ENCODE measurements at regions not wholly inside any gene's neighbourhood (a gene's known extent, or its start where the extent isn't known, plus 50 kb on each side); places are given as distances from the start of the nearest gene placed in this dataset.

DNA sequence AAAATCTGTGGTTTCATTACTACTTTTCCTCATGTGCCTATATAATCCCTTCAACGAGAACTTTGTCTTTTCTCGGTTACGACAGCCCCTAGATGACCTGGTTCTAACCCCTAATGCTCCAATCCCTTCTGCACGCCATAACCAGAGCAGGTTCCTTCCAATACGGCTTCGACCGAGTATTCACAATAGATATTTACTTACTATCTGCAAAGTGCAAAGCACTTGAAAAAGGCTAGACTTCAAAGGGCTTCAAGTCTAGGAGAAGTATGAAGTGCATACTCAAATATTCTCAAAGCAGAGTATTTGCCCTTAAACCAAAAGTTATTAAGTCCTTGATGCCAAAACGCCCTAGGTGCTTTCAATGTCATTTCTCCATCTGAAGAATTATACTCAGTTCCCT lies 63.4 kb upstream of the NHSL1 start:
- TF ChIP-seq, protein P1, sequence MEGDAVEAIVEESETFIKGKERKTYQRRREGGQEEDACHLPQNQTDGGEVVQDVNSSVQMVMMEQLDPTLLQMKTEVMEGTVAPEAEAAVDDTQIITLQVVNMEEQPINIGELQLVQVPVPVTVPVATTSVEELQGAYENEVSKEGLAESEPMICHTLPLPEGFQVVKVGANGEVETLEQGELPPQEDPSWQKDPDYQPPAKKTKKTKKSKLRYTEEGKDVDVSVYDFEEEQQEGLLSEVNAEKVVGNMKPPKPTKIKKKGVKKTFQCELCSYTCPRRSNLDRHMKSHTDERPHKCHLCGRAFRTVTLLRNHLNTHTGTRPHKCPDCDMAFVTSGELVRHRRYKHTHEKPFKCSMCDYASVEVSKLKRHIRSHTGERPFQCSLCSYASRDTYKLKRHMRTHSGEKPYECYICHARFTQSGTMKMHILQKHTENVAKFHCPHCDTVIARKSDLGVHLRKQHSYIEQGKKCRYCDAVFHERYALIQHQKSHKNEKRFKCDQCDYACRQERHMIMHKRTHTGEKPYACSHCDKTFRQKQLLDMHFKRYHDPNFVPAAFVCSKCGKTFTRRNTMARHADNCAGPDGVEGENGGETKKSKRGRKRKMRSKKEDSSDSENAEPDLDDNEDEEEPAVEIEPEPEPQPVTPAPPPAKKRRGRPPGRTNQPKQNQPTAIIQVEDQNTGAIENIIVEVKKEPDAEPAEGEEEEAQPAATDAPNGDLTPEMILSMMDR (IDR thresholded peaks at IDR 0.05), result no peak
- peaks cover 2% of the 10 kb centered on the region for H3K4me1 Mint-ChIP-seq
- H3K27ac Mint-ChIP-seq, result no peak overlapping the region
- peaks cover 22% of the 10 kb centered on the region for H3K36me3 Mint-ChIP-seq (ENCODE audit: low read depth)
- DNase-seq, result no peak
- peaks cover 5% of the 10 kb centered on the region for H3K27me3 Mint-ChIP-seq (ENCODE audit: low read depth, poor library complexity)
- H3K9me3 Mint-ChIP-seq, result peaks cover 19% of the 10 kb centered on the region
- no peak overlapping the region for H3K4me3 Mint-ChIP-seq

DNA sequence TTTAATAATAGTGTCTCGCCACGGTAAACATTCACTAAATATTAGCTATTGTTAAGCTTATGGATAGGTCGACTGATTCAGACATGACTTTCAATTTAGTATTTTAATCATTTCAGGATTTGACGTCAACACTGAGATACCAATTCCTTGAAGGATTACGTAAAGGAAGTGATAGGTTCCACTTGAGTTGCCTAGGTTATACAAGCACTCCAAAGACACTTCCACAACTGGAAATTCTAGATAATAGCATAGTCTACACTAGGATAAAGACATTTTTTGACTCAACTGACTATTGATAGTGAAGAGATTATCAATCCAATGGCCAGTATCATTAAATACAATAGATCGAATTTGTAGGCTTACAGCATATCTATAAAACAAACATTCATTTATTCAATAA lies 63.9 kb upstream of the NHSL1 start:
- peaks cover 22% of the 10 kb centered on the region for H3K36me3 Mint-ChIP-seq (ENCODE audit: low read depth)
- DNase-seq, result no peak
- peaks cover 8% of the 10 kb centered on the region for H3K4me1 Mint-ChIP-seq
- H3K9me3 Mint-ChIP-seq, result peaks cover 19% of the 10 kb centered on the region
- H3K4me3 Mint-ChIP-seq, result no peak overlapping the region
- TF ChIP-seq, protein P1 (IDR thresholded peaks at IDR 0.05), result no peak
- peaks cover 5% of the 10 kb centered on the region for H3K27me3 Mint-ChIP-seq (ENCODE audit: low read depth, poor library complexity)
- no peak overlapping the region for H3K27ac Mint-ChIP-seq

DNA sequence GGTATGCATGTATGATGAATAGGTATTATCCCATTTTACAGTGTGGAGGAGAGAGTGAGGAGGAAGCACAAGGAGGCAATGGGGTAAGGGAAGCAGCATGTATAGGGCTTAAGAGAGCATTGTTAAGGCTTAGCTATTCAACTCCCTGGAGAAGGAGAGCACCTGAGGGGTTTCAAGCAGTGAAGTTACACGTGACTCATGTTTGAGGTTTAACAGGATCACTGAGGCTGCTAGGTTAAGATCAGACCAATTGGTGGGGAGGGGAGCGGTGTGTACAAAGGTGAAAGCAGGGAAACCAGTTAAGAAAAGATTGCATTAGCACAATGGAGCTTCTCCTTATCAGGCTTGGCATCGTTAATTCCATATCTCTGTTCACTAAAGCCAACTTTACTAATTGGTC lies 64.4 kb upstream of the NHSL1 start:
- DNase-seq, result no peak
- TF ChIP-seq, protein P1 (IDR thresholded peaks at IDR 0.05), result no peak
- Mint-ChIP-seq H3K27ac (peak overlapping the region; percentile 33), H3K9me3 (peaks cover 19% of the 10 kb centered on the region), H3K4me3 (no peak overlapping the region), H3K4me1 (peaks cover 9% of the 10 kb centered on the region), H3K27me3 (ENCODE audit: low read depth, poor library complexity) (peaks cover 5% of the 10 kb centered on the region), H3K36me3 (ENCODE audit: low read depth) (peaks cover 22% of the 10 kb centered on the region)

DNA sequence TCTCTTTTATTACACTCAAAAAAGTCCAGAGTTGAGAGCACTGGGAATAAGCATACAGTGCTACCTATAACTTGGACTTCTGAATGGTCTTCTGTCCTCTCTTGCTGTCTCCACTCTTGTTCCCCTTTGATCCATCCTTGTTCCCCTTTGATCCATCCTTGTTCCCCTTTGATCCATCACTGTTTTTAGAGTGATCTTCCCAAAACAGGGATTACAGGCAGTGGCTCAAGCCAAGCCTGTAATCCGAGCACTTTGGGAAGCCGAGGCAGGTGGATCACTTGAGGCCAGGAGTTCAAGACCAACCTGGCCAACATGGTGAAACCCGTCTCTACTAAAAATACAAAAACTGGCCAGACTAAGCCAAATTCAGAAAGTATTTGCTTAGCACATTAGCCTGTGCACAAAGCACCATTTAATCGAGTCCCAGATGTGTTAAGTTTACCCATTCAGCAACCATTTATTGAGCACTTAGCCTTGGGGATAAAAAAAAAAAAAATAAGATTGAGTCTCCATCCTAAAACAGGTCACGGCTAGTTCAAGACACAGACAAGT lies 65.0 kb upstream of the NHSL1 start:
- Mint-ChIP-seq H3K27ac (no peak overlapping the region), H3K36me3 (ENCODE audit: low read depth) (peaks cover 22% of the 10 kb centered on the region), H3K4me1 (peaks cover 9% of the 10 kb centered on the region), H3K27me3 (ENCODE audit: low read depth, poor library complexity) (peaks cover 5% of the 10 kb centered on the region), H3K4me3 (no peak overlapping the region), H3K9me3 (peaks cover 19% of the 10 kb centered on the region)
- no peak for DNase-seq
- TF ChIP-seq, protein P1 (IDR thresholded peaks at IDR 0.05), result no peak

DNA sequence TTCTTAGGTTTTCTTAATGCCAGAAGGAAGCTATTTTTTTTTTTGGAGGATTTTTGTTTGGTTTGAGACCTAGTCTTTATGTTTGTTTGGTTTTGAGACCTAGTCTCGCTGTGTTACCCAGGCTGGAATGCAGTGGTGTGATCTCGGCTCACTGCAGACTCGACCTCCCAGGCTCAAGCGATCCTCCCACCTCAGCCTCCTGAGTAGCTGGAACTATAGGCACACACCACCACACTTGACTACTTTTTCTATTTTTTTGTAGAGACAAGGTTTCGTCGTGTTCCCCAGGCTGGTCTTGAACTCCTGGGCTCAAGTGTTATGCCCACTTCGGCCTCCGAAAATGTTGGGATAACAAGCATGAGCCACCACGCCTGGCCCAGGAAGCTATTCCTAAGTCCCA lies 67.8 kb upstream of the NHSL1 start:
- peaks cover 16% of the 10 kb centered on the region for H3K36me3 Mint-ChIP-seq (ENCODE audit: low read depth)
- no peak overlapping the region for H3K4me3 Mint-ChIP-seq
- no peaks in the 10 kb centered on the region for H3K27me3 Mint-ChIP-seq (ENCODE audit: low read depth, poor library complexity)

DNA sequence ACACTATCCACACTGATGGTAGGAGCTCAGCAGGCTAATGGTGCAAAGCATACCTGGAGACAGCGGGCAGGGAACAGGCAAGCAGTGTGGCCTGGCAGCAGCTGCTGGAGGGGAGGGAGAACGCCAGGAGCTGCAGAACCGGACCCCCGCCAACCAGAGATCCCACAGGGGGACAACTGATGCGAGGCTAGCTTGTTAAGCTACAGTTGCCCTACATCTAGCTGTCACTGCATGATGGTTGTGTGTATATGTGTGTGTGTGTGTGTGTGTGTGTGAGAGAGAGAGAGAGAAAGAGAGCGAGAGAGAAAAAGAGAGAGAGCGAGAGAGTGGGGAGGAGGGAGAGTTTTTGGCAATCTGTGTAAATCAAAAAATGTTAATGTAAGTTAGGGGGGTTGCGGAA lies 69.7 kb upstream of the NHSL1 start:
- H3K27ac Mint-ChIP-seq, result no peak overlapping the region
- H3K36me3 Mint-ChIP-seq (ENCODE audit: low read depth), result peaks cover 15% of the 10 kb centered on the region
- H3K27me3 Mint-ChIP-seq (ENCODE audit: low read depth, poor library complexity), result no peaks in the 10 kb centered on the region
- DNase-seq, result no peak
- H3K4me1 Mint-ChIP-seq, result peaks cover 9% of the 10 kb centered on the region
- peaks cover 7% of the 10 kb centered on the region for H3K9me3 Mint-ChIP-seq
- TF ChIP-seq, protein P1 (IDR thresholded peaks at IDR 0.05), result no peak
- H3K4me3 Mint-ChIP-seq, result no peak overlapping the region

More for the DNA sequence above, 67.8 kb upstream of the NHSL1 start:
- TF ChIP-seq, protein P1 (IDR thresholded peaks at IDR 0.05), result no peak
- Mint-ChIP-seq H3K9me3 (peaks cover 14% of the 10 kb centered on the region), H3K4me1 (peaks cover 9% of the 10 kb centered on the region), H3K27ac (no peak overlapping the region)
- DNase-seq, result no peak
